HG03280 (cell line): ENCODE measurements at regions not wholly inside any gene's neighbourhood (a gene's known extent, or its start where the extent isn't known, plus 50 kb on each side); places are given as distances from the start of the nearest gene placed in this dataset.

ENCODE experiments used
- ATAC-seq: cut with Tn5 transposase; IDR thresholded peaks from one replicate; pipeline ENCODE4 v1.9.1; 2021; ENCODE audit warnings: mild to moderate bottlenecking, moderate library complexity; ENCODE audit not compliant: unreplicated experiment

GRCh38 chr17:77376795-77377709 lies 236.3 kb downstream of the SEC14L1 start:
- no peak for ATAC-seq

- no peak for ATAC-seq
Measured at GRCh38 chr17:77377710-77378235, 237.0 kb downstream of the SEC14L1 start.

- no peak for ATAC-seq
Measured at GRCh38 chr17:77378318-77379064, 237.7 kb downstream of the SEC14L1 start.

GRCh38 chr17:77379065-77379428 lies 238.3 kb downstream of the SEC14L1 start:
- ATAC-seq, result no peak

- no peak for ATAC-seq
Measured at GRCh38 chr17:77379832-77380231, 239.1 kb downstream of the SEC14L1 start.

GRCh38 chr17:77380395-77381184 lies 239.8 kb downstream of the SEC14L1 start:
- no peak for ATAC-seq

- no peak for ATAC-seq
Measured at GRCh38 chr17:77381185-77381700, 240.5 kb downstream of the SEC14L1 start.

GRCh38 chr17:77381731-77382130 lies 241.0 kb downstream of the SEC14L1 start:
- ATAC-seq, result no peak

GRCh38 chr17:77382356-77382911 lies 241.7 kb downstream of the SEC14L1 start:
- no peak for ATAC-seq

- ATAC-seq, result no peak
Measured at GRCh38 chr17:77382966-77383612, 242.3 kb downstream of the SEC14L1 start.

- no peak for ATAC-seq
Measured at GRCh38 chr17:77383613-77384608, 243.1 kb downstream of the SEC14L1 start.

GRCh38 chr17:77385750-77386501 lies 245.2 kb downstream of the SEC14L1 start:
- no peak for ATAC-seq

- no peak for ATAC-seq
Measured at GRCh38 chr17:77386502-77387192, 245.9 kb downstream of the SEC14L1 start.

- ATAC-seq, result no peak
Measured at GRCh38 chr17:77387891-77388290, 247.1 kb downstream of the SEC14L1 start.

- ATAC-seq, result no peak
Measured at GRCh38 chr17:77388384-77389306, 247.9 kb downstream of the SEC14L1 start.

GRCh38 chr17:77390870-77391269 lies 250.1 kb downstream of the SEC14L1 start:
- no peak for ATAC-seq
